Left lung (tissue), 4 donors: ENCODE measurements at regions not wholly inside any gene's neighbourhood (a gene's known extent, or its start where the extent isn't known, plus 50 kb on each side); places are given as distances from the start of the nearest gene placed in this dataset.

ENCODE experiments used
- ATAC-seq: fragments of 200-7000 bp; cut with Tn5 transposase; one replicate; pipeline ENCODE4 v1.9.1; 2020; ENCODE audit warnings: moderate library complexity
- DNase-seq, 4 donors: peaks; one replicate each; pipeline ENCODE4 v3.0.0-alpha.2; 2013 to 2020
- H3K27ac ChIP-seq, 2 donors: fragments of 200-600 bp; sonication (generic) in 1 of 2; one replicate each; pipeline versions ENCODE4 v1.5.0 to v1.8.0; 2020 to 2021
- H3K27me3 ChIP-seq, 2 donors: fragments of 200-600 bp; sonication (generic) in 1 of 2; one replicate each; pipeline versions ENCODE4 v1.5.0 to v1.8.0; 2020 to 2021
- H3K36me3 ChIP-seq, 2 donors: fragments of 200-600 bp; sonication (generic) in 1 of 2; one replicate each; pipeline versions ENCODE4 v1.5.0 to v1.8.0; 2020 to 2021
- H3K4me1 ChIP-seq, 2 donors: fragments of 200-600 bp; one replicate each; pipeline ENCODE4 v1.8.0; 2021
- H3K4me3 ChIP-seq, 2 donors: fragments of 200-600 bp; sonication (generic) in 1 of 2; one replicate each; pipeline versions ENCODE4 v1.5.0 to v1.8.0; 2020 to 2021; ENCODE audit warnings: mild to moderate bottlenecking in 1 of 2
- H3K9me3 ChIP-seq, 2 donors: fragments of 200-600 bp; sonication (generic) in 1 of 2; one replicate each; pipeline versions ENCODE4 v1.5.0 to v1.8.0; 2020 to 2021
- CTCF ChIP-seq, 2 donors: fragments of 200-600 bp; sonication (generic) in 1 of 2; IDR thresholded peaks; one replicate each; pipeline versions ENCODE4 v1.5.0 to v1.8.0; 2021; ENCODE audit warnings: antibody characterized with exemption in 2 of 2
- intact Hi-C, 2 donors: fragments of 100-400 bp; cut with DNase I; formaldehyde crosslinking; loops; one replicate each; pipeline versions ENCODE4 v1.11.2 to v1.14.2; 2022
- donor health status: DM: no; HTN: yes; CAD: no.
- donor health status: DM: no; HTN: no; CAD: no.

- ATAC-seq (no peak), DNase-seq (no peak)
- Histone ChIP-seq H3K36me3 (no peaks in the 10 kb centered on the region), H3K4me3 (no peak overlapping the region), H3K27me3 (no peaks in the 10 kb centered on the region), H3K9me3 (no peaks in the 10 kb centered on the region), H3K27ac (no peak overlapping the region), H3K4me1 (no peaks in the 10 kb centered on the region)
- intact Hi-C loops: no loop called here
- TF ChIP-seq CTCF (IDR thresholded peaks at IDR 0.05): no peak
Observed at GRCh38 chr12:115382681-115383080, 698.7 kb upstream of the TBX3 start.

DNA sequence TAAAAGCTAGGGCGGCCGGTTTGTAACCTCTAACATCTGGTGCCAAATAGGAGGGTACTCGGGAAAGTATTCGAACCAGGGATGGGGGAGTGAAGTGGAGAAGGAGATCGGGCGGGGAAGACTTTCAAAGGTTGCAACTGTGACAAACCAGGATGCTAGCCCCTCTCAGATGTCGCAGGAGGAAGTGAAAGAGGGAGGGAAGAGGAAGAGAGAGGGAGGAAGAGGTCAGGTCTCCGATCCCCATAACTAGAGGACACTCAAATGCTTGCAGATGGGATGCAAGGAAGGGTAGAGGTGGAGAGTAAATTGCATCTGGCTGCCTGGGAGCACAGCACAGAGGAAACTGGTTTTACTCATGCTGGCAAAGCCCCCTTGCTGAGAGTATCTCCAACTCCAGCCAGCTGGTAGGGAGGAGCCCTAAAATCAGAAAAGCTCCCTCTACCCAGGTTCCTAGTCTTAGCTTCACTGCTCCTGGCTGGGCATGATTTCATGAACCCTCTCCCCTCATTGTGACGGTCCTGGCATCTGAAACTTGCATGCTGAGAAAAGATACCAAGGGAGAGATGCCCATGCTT, 696.7 kb upstream of the TBX3 start:
- no peaks in the 10 kb centered on the region for H3K27me3 ChIP-seq
- H3K36me3 ChIP-seq: no peaks in the 10 kb centered on the region
- H3K4me3 ChIP-seq: no peak overlapping the region
- no peak overlapping the region for H3K27ac ChIP-seq
- no peak for DNase-seq
- intact Hi-C loops: no loop called here
- no peaks in the 10 kb centered on the region for H3K4me1 ChIP-seq
- ATAC-seq: no peak
- H3K9me3 ChIP-seq: no peaks in the 10 kb centered on the region
- no peak for TF ChIP-seq CTCF (IDR thresholded peaks at IDR 0.05)

GRCh38 chr12:115378291-115378690, 694.3 kb upstream of the TBX3 start:
- DNase-seq (peak in 2 of 4 donors; percentile 46 to 60), ATAC-seq (no peak)
- no peaks in the 10 kb centered on the region for H3K36me3 ChIP-seq
- intact Hi-C loops: no loop called here
- H3K27ac ChIP-seq: no peak overlapping the region
- H3K27me3 ChIP-seq: no peaks in the 10 kb centered on the region
- no peaks in the 10 kb centered on the region for H3K4me1 ChIP-seq
- H3K9me3 ChIP-seq: peaks cover 0 to 5% of the 10 kb centered on the region in 2 donors
- TF ChIP-seq CTCF (IDR thresholded peaks at IDR 0.05): no peak
- H3K4me3 ChIP-seq: no peak overlapping the region

GRCh38 chr12:115377779-115378178, 693.8 kb upstream of the TBX3 start:
- H3K4me1 ChIP-seq: no peaks in the 10 kb centered on the region
- H3K4me3 ChIP-seq: no peak overlapping the region
- no peak for DNase-seq
- no peak overlapping the region for H3K27ac ChIP-seq
- ATAC-seq: no peak
- H3K36me3 ChIP-seq: no peaks in the 10 kb centered on the region
- peaks cover 0 to 5% of the 10 kb centered on the region in 2 donors for H3K9me3 ChIP-seq
- no peaks in the 10 kb centered on the region for H3K27me3 ChIP-seq
- no peak for TF ChIP-seq CTCF (IDR thresholded peaks at IDR 0.05)
- intact Hi-C loops: no loop called here

DNA sequence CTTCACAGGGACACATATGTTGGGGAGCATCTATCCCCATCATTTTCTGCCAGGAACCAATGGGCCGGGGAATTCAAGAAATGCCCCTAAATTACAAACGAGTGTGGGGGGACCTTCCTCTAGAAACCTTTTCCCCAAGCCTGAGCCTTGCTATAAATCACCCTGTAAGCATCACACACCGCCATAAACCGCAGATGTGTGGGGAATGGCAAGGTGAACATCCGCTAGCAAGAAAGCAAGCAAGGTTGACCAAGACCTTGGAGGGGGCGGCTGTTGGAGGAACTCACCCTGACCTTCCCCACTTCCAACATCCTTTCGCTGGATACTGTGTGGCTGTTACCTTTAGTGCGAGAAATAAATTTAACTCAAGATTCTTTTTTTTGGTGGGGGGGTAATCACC, 693.3 kb upstream of the TBX3 start:
- no peak for DNase-seq

More for the DNA sequence above, 693.3 kb upstream of the TBX3 start:
- no peak overlapping the region for H3K4me3 ChIP-seq
- no peaks in the 10 kb centered on the region for H3K36me3 ChIP-seq
- no peak for TF ChIP-seq CTCF (IDR thresholded peaks at IDR 0.05)
- no peaks in the 10 kb centered on the region for H3K27me3 ChIP-seq
- H3K27ac ChIP-seq: no peak overlapping the region
- no peaks in the 10 kb centered on the region for H3K4me1 ChIP-seq
- ATAC-seq: no peak
- peaks cover 0 to 5% of the 10 kb centered on the region in 2 donors for H3K9me3 ChIP-seq
- intact Hi-C loops: no loop called here
